Kidney (tissue), 13 donors: ENCODE measurements at regions not wholly inside any gene's neighbourhood (a gene's known extent, or its start where the extent isn't known, plus 50 kb on each side); places are given as distances from the start of the nearest gene placed in this dataset.

ENCODE experiments used
- DNase-seq, 5 donors: peaks; one replicate each; pipeline ENCODE4 v3.0.0-alpha.2; 2013 to 2020
- FAIRE-seq: peaks from 2 replicates; lab custom pipeline; 2012; peaks lifted over from hg19 to GRCh38; lab: Jason Lieb, UNC
- H3K27ac ChIP-seq, 2 donors: one replicate each; pipeline ENCODE4 v1.7.0; 2013; ENCODE audit warnings: low read depth in 2 of 2, low read length in 2 of 2, inconsistent platforms in 1 of 2
- H3K27me3 ChIP-seq: one replicate; pipeline ENCODE4 v1.7.1; 2013; ENCODE audit warnings: low read length, inconsistent platforms; ENCODE audit not compliant: control insufficient read depth, insufficient read depth
- H3K36me3 ChIP-seq, 3 donors: one replicate each; pipeline versions ENCODE4 v1.7.0 to v1.7.1; 2013; ENCODE audit warnings: low read length in 3 of 3, control low read depth in 1 of 3, inconsistent platforms in 1 of 3; ENCODE audit not compliant: insufficient read depth in 3 of 3, control insufficient read depth in 2 of 3
- H3K4me1 ChIP-seq, 3 donors: one replicate each; pipeline versions ENCODE4 v1.7.0 to v1.7.1; 2013; ENCODE audit warnings: low read length in 3 of 3, inconsistent platforms in 1 of 3, low read depth in 1 of 3; ENCODE audit not compliant: control insufficient read depth in 2 of 3, insufficient read depth in 2 of 3
- H3K4me3 ChIP-seq, 3 donors: one replicate each; pipeline versions ENCODE4 v1.7.0 to v1.8.1; 2013; ENCODE audit warnings: low read length in 3 of 3, control low read depth in 1 of 3, inconsistent platforms in 1 of 3
- H3K9ac ChIP-seq, 3 donors: one replicate each; pipeline versions ENCODE4 v1.7.0 to v1.7.1; 2013; ENCODE audit warnings: low read length in 3 of 3, control low read depth in 1 of 3, inconsistent platforms in 1 of 3
- H3K9me3 ChIP-seq, 3 donors: one replicate each; pipeline versions ENCODE4 v1.7.0 to v1.7.1; 2013; ENCODE audit warnings: low read length in 3 of 3, control low read depth in 1 of 3, inconsistent platforms in 1 of 3; ENCODE audit not compliant: control insufficient read depth in 2 of 3, insufficient read depth in 1 of 3
- intact Hi-C: fragments of 100-400 bp; cut with DNase I; formaldehyde crosslinking; loops from one replicate; pipeline ENCODE4 v1.11.1; 2022
- TF ChIP-seq, protein P1 (sequence below): IDR thresholded peaks from 3 replicates; pipeline ENCODE4 v1.5.1; 2012; ENCODE audit warnings: mild to moderate bottlenecking, moderate library complexity, borderline replicate concordance; ENCODE audit not compliant: insufficient read depth; ENCODE audit errors: extremely low read depth
- donor health status: control.
- donor health status: control.
- donor health status: control.
- donor health status: control.
- donor health status: control.
- donor health status: DM: yes; HTN: yes; CAD: no.
- donor health status: Normal renal cell carcinoma (clear cell type).

DNA sequence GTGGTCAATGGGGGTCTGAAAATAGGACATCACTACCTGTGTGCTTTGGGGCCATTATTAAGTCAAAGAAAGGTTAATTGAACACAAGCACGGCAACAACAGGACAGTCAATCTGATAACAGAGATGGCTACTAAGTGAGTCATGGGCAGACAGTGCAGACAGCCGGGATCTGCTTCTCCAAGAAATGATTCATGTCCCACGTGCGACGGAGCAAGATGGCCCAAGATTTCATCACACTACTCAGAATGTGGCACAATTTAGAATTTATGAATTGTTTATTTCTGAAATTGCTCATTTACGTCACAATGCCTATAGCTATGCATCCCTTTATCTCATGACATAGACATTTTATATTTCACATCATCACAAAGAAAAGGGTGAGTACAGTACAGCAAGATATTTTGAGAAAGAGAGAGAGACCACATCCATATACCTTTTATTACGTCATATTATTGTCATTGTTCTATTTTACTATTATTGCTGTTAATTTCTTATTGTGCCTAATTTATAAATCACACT lies 770.6 kb upstream of the NR2F2 start:
- no peak for DNase-seq
- Histone ChIP-seq H3K4me3 (no peak overlapping the region), H3K27ac (no peak overlapping the region), H3K27me3 (no peaks in the 10 kb centered on the region), H3K4me1 (peaks cover 0 to 4% (median 0%) of the 10 kb centered on the region in 3 donors), H3K9ac (no peak overlapping the region), H3K9me3 (no peaks in the 10 kb centered on the region), H3K36me3 (no peaks in the 10 kb centered on the region)
- TF ChIP-seq, protein P1, sequence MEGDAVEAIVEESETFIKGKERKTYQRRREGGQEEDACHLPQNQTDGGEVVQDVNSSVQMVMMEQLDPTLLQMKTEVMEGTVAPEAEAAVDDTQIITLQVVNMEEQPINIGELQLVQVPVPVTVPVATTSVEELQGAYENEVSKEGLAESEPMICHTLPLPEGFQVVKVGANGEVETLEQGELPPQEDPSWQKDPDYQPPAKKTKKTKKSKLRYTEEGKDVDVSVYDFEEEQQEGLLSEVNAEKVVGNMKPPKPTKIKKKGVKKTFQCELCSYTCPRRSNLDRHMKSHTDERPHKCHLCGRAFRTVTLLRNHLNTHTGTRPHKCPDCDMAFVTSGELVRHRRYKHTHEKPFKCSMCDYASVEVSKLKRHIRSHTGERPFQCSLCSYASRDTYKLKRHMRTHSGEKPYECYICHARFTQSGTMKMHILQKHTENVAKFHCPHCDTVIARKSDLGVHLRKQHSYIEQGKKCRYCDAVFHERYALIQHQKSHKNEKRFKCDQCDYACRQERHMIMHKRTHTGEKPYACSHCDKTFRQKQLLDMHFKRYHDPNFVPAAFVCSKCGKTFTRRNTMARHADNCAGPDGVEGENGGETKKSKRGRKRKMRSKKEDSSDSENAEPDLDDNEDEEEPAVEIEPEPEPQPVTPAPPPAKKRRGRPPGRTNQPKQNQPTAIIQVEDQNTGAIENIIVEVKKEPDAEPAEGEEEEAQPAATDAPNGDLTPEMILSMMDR: no peak
- FAIRE-seq: no peak
- intact Hi-C loops: no loop called here

DNA sequence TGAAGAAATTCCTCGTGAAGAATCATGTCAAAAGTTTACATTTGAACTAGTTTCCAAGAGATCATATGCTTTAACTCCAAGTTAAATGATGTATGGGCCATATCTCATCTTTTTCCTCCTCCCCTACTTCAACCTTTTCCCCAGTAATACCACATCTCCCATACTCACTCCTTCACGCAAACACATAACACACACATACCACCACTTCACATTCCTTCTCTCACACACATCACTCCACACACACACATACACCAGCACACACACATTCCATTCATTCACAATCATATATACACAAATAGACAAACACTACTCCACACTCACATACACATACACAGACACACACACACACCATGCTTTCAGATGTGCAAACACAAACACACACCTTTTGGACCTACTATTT lies 769.0 kb upstream of the NR2F2 start:
- Histone ChIP-seq H3K4me3 (no peak overlapping the region), H3K9ac (no peak overlapping the region), H3K36me3 (no peaks in the 10 kb centered on the region), H3K27ac (no peak overlapping the region), H3K4me1 (peaks cover 0 to 6% (median 0%) of the 10 kb centered on the region in 3 donors), H3K9me3 (no peaks in the 10 kb centered on the region), H3K27me3 (no peaks in the 10 kb centered on the region)
- TF ChIP-seq, protein P1: no peak
- FAIRE-seq: no peak
- no peak for DNase-seq
- intact Hi-C loops: no loop called here

DNA sequence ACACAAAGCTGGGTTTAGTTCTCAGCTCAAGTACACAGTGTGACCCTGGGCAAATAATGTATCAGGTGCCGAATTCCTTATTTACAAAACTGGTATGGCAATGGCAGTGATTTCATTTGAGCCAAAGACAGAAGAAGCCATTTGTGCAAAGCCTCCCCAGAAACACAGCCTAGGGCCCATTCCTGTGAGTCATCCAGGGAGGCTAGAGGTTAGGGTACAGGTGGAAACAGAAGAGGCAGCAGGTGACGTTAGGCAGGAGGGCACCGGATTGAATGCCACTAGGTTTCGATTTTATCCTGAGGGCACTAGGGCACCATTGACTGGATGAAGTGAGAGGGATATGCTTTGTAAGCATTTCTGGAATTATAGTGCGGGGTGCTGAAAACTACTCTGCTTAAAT lies 766.9 kb upstream of the NR2F2 start:
- Histone ChIP-seq H3K27ac (no peak overlapping the region), H3K27me3 (no peaks in the 10 kb centered on the region), H3K4me3 (no peak overlapping the region), H3K36me3 (no peaks in the 10 kb centered on the region), H3K4me1 (peaks cover 0 to 2% (median 0%) of the 10 kb centered on the region in 3 donors), H3K9me3 (no peaks in the 10 kb centered on the region), H3K9ac (no peak overlapping the region)
- TF ChIP-seq, protein P1: no peak
- DNase-seq: no peak
- intact Hi-C loops: no loop called here
- no peak for FAIRE-seq
